Neutrophil (primary cell): ENCODE measurements at regions not wholly inside any gene's neighbourhood (a gene's known extent, or its start where the extent isn't known, plus 50 kb on each side); places are given as distances from the start of the nearest gene placed in this dataset.

Source experiments
- H3K27ac ChIP-seq: fragments of 200-600 bp; sonication (generic); 2 replicates; pipeline ENCODE4 v1.5.1; 2016; ENCODE audit warnings: mild to moderate bottlenecking, moderate library complexity
- H3K27me3 ChIP-seq: fragments of 200-600 bp; sonication (generic); 2 replicates; pipeline ENCODE4 v1.6.0; 2016; ENCODE audit warnings: mild to moderate bottlenecking
- H3K36me3 ChIP-seq: fragments of 200-600 bp; sonication (generic); 2 replicates; pipeline ENCODE4 v1.5.1; 2017
- H3K4me1 ChIP-seq, 2 experiments: fragments of 200-600 bp in 1 of 2; sonication (generic) in 1 of 2; 1 replicate in 1 of 2; 2 replicates in 1 of 2; pipeline versions ENCODE4 v1.5.1 to v1.6.1; 2013 to 2016; ENCODE audit warnings: low read depth in 1 of 2, low read length in 1 of 2, mild to moderate bottlenecking in 1 of 2, moderate library complexity in 1 of 2; ENCODE audit not compliant: control insufficient read depth in 1 of 2, insufficient read depth in 1 of 2
- H3K4me3 ChIP-seq, 2 experiments: fragments of 200-600 bp in 1 of 2; sonication (generic) in 1 of 2; 1 replicate in 1 of 2; 2 replicates in 1 of 2; pipeline ENCODE4 v1.5.1; 2013 to 2016; ENCODE audit warnings: low read depth in 1 of 2, low read length in 1 of 2, mild to moderate bottlenecking in 1 of 2, moderate library complexity in 1 of 2
- H3K9me3 ChIP-seq: fragments of 200-600 bp; sonication (generic); 2 replicates; pipeline ENCODE4 v1.5.1; 2016
- TF ChIP-seq, protein P1 (sequence below): fragments of 200-600 bp; sonication (generic); IDR thresholded peaks from 2 replicates; pipeline ENCODE4 v1.5.1; 2016; ENCODE audit warnings: antibody characterized with exemption

DNA sequence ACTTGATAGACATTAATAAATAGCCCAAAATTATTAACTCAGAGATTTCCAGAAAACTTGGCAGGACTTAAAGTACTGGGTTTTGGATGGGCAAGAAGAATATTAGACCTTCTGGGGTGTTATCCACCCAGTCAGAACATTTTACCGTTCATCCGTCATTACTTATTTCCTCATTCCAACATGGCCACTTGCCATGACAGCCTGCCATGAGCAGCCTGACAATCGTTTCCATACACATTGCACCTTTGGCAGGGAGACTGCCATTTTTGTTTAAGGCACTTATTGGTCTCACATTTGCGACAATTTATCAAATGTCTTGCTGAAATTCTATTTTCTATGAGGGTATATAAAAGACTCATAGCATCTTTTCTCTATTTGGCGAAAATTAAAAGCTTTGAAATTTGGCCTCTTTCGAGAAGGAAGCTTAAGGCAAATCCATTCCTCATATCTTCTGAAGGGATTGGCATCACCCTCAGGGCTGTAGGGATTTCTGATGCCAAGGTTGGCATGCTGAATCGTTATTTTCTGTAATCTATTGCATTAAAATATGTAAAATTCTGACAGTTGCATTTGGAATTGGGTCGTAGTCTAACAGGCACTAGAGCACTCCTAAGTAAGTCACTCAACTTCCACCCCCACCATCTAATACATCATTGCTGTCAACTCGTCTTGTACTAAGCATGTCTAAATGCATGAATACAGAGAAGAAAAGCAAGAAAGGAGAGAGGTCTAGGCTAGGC is 406.3 kb upstream of the PIK3C3 start:
- Histone ChIP-seq H3K9me3 (no peaks in the 10 kb centered on the region), H3K36me3 (no peaks in the 10 kb centered on the region), H3K27me3 (no peaks in the 10 kb centered on the region), H3K4me3 (no peak overlapping the region), H3K4me1 (no peaks in the 10 kb centered on the region), H3K27ac (no peak overlapping the region)
- TF ChIP-seq, protein P1, sequence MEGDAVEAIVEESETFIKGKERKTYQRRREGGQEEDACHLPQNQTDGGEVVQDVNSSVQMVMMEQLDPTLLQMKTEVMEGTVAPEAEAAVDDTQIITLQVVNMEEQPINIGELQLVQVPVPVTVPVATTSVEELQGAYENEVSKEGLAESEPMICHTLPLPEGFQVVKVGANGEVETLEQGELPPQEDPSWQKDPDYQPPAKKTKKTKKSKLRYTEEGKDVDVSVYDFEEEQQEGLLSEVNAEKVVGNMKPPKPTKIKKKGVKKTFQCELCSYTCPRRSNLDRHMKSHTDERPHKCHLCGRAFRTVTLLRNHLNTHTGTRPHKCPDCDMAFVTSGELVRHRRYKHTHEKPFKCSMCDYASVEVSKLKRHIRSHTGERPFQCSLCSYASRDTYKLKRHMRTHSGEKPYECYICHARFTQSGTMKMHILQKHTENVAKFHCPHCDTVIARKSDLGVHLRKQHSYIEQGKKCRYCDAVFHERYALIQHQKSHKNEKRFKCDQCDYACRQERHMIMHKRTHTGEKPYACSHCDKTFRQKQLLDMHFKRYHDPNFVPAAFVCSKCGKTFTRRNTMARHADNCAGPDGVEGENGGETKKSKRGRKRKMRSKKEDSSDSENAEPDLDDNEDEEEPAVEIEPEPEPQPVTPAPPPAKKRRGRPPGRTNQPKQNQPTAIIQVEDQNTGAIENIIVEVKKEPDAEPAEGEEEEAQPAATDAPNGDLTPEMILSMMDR: no peak

DNA sequence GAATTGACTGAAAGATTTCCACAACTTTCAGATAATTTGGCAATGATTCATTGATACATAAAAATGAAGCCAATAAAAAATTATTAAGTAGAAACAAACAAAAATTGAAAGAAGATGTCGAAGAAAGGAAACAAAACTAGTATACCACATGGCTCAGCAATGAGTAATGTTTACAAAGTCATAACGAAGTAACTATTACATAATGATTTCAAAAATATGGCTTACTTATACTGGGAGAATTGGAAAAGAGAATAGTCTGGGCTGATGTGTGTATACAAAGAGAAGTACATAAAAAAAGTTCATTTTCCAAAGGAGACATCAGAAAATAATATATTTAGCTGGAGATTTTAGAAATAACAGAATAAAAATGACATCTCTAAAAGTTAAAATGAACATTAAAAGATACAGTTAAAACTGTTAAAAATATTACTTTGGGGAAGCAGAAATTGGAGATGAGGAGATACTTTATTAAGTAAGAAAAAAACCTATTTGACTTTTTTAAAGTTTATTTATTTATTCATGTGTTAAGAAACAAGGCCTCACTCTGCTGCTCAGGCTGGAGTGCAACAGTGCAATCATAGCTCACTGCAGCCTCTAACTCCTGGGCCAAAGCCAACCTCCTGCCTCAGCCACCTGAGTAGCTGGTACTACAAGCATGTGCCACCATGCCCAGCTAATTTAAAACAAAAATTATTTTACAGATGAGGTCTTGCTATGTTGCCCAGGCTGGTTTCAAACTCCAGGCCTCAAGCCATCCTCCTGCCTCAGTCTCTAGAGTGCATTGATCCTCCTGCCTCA is 409.7 kb upstream of the PIK3C3 start:
- H3K27me3 ChIP-seq: no peaks in the 10 kb centered on the region
- no peaks in the 10 kb centered on the region for H3K36me3 ChIP-seq
- no peaks in the 10 kb centered on the region for H3K4me1 ChIP-seq
- TF ChIP-seq, protein P1: no peak
- H3K4me3 ChIP-seq: no peak overlapping the region
- H3K27ac ChIP-seq: no peak overlapping the region
- no peaks in the 10 kb centered on the region for H3K9me3 ChIP-seq

DNA sequence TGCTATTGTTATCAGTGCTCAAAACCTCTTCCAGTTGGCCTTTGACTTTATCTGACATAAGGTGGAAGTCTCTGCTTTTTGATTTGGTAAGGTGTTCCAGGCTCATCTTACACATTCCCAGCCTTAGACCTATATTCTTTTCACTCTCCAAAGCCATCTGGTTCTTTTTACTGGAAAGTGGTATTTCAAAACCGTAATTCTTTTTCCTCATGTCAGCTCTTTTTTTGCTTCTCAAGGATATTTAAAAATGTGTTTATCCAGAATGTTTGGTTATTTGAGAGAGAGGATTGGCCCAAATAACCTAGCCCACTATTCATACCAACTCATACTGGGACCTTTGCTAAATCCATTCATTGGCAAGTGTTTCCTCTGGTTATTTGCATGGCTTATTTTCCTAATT is 411.2 kb upstream of the PIK3C3 start:
- no peak overlapping the region for H3K27ac ChIP-seq
- H3K9me3 ChIP-seq: no peaks in the 10 kb centered on the region
- no peaks in the 10 kb centered on the region for H3K4me1 ChIP-seq
- no peak overlapping the region for H3K4me3 ChIP-seq
- H3K27me3 ChIP-seq: no peaks in the 10 kb centered on the region
- TF ChIP-seq, protein P1: no peak
- no peaks in the 10 kb centered on the region for H3K36me3 ChIP-seq

GRCh38 chr18:41540237-41540871 is 414.7 kb upstream of the PIK3C3 start:
- TF ChIP-seq, protein P1: no peak
- no peak overlapping the region for H3K27ac ChIP-seq
- H3K9me3 ChIP-seq: no peaks in the 10 kb centered on the region
- no peak overlapping the region for H3K4me3 ChIP-seq
- no peaks in the 10 kb centered on the region for H3K4me1 ChIP-seq
- H3K27me3 ChIP-seq: no peaks in the 10 kb centered on the region
- no peaks in the 10 kb centered on the region for H3K36me3 ChIP-seq

GRCh38 chr18:41538751-41539150 is 416.3 kb upstream of the PIK3C3 start:
- Histone ChIP-seq H3K27ac (no peak overlapping the region), H3K36me3 (no peaks in the 10 kb centered on the region), H3K4me3 (no peak overlapping the region), H3K9me3 (no peaks in the 10 kb centered on the region), H3K4me1 (no peaks in the 10 kb centered on the region), H3K27me3 (no peaks in the 10 kb centered on the region)
- TF ChIP-seq, protein P1: no peak
